ENCODE measurements at regions not wholly inside any gene's neighbourhood (a gene's known extent, or its start where the extent isn't known, plus 50 kb on each side); places are given as distances from the start of the nearest gene placed in this dataset.

DNA sequence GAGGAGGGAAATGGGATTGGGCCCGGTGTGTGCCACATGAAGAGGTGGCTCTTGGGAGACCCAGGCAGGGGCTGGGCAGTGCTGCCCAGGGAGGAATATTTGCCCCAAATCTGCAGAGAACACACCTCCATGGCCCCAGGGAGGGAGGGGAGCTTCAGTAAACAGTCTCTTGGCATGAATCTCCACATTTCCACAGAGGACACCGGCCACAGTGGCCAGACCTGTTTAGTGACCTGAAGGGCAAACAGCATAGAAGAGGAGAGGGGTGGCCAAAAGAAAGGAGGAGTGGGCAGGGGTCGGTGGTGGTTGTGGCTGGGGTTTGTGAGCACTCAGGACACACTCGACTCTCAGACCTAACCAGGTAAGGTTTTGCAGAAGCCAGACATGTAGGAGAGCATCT is 54.0 kb upstream of the IFFO2 start:
- TF ChIP-seq POLR2A (IDR thresholded peaks at IDR 0.05) (no peak), POLR2AphosphoS5 (IDR thresholded peaks at IDR 0.05) (no peak)
